HCT116 (cell line): ENCODE measurements at regions not wholly inside any gene's neighbourhood (a gene's known extent, or its start where the extent isn't known, plus 50 kb on each side); places are given as distances from the start of the nearest gene placed in this dataset.

Source experiments
- EZH2 ChIP-seq: fragments of 200-600 bp; sonication (generic); IDR thresholded peaks from 2 replicates; pipeline ENCODE4 v1.6.1; 2017; ENCODE audit warnings: antibody characterized with exemption, mixed run types
- POLR2A ChIP-seq: IDR thresholded peaks from 2 replicates; pipeline ENCODE4 v1.7.0; 2011; ENCODE audit warnings: borderline replicate concordance; ENCODE audit not compliant: insufficient read depth, insufficient read length; ENCODE audit errors: extremely low read depth
- POLR2AphosphoS5 ChIP-seq: IDR thresholded peaks from 2 replicates; pipeline ENCODE4 v1.6.1; 2011; ENCODE audit warnings: mild to moderate bottlenecking, low read depth, low read length, moderate library complexity
- TF ChIP-seq, protein P1 (sequence below): IDR thresholded peaks from 2 replicates; pipeline ENCODE4 v1.6.1; 2012
- TF ChIP-seq, protein P2 (sequence below), 3 experiments: fragments of 200-600 bp in 1 of 3; sonication (generic) in 1 of 3; IDR thresholded peaks in 2 of 3; conservative IDR thresholded peaks in 1 of 3; 2 replicates each; pipeline ENCODE4 v1.5.1; 2012 to 2017; ENCODE audit warnings: low read depth in 2 of 3, low read length in 2 of 3, antibody characterized with exemption in 1 of 3, borderline replicate concordance in 1 of 3, control low read depth in 1 of 3, mild to moderate bottlenecking in 1 of 3, mixed read lengths in 1 of 3, mixed run types in 1 of 3, moderate library complexity in 1 of 3; ENCODE audit not compliant: insufficient read depth in 1 of 3

DNA sequence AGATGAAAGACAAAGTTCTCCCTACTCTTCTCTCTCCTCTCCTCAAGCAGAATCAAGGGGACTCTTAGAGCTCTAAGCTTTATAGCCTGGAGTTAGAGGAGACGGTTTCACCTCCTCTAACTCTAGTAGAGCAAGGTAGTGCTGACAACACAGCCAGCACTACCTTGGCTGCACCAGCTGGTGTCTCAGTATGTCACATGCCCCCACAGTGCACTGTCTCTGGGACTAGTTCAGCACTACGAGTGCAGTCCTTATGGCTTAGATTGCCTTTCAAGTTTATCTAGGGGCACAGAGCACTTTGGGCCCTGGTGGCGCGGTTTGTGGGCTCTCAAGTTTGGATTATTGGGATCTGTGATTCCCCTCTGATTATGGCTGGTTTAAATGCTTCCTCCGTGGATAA is 614.1 kb upstream of the NECTIN3 start:
- TF ChIP-seq, protein P1, sequence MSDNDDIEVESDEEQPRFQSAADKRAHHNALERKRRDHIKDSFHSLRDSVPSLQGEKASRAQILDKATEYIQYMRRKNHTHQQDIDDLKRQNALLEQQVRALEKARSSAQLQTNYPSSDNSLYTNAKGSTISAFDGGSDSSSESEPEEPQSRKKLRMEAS, result no peak
- TF ChIP-seq POLR2A, result no peak
- TF ChIP-seq EZH2, result no peak
- TF ChIP-seq, protein P2, sequence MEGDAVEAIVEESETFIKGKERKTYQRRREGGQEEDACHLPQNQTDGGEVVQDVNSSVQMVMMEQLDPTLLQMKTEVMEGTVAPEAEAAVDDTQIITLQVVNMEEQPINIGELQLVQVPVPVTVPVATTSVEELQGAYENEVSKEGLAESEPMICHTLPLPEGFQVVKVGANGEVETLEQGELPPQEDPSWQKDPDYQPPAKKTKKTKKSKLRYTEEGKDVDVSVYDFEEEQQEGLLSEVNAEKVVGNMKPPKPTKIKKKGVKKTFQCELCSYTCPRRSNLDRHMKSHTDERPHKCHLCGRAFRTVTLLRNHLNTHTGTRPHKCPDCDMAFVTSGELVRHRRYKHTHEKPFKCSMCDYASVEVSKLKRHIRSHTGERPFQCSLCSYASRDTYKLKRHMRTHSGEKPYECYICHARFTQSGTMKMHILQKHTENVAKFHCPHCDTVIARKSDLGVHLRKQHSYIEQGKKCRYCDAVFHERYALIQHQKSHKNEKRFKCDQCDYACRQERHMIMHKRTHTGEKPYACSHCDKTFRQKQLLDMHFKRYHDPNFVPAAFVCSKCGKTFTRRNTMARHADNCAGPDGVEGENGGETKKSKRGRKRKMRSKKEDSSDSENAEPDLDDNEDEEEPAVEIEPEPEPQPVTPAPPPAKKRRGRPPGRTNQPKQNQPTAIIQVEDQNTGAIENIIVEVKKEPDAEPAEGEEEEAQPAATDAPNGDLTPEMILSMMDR (IDR thresholded peaks at IDR 0.05 in 2 of 3, conservative IDR thresholded peaks at IDR 0.05 in 1 of 3; ENCODE audit: borderline replicate concordance in 1 of 3, insufficient read depth in 1 of 3, low read depth in 2 of 3, low read length in 2 of 3), result no peak
- TF ChIP-seq POLR2AphosphoS5, result no peak
